ENCODE measurements at regions not wholly inside any gene's neighbourhood (a gene's known extent, or its start where the extent isn't known, plus 50 kb on each side); places are given as distances from the start of the nearest gene placed in this dataset.

- dilution Hi-C loops (cut with MboI; ENCODE audit: extremely low pct_ligation_motif_present, low sequenced_read_pairs), result no loop called here
Observed at GRCh38 chr9:109886617-109887016, 106.6 kb downstream of the PALM2AKAP2 start.

GRCh38 chr9:109887079-109887478 lies 107.1 kb downstream of the PALM2AKAP2 start:
- H3K4me2 ChIP-seq (ENCODE audit: insufficient read depth, low read length), result no peak overlapping the region

More at GRCh38 chr9:109886617-109887016, 106.6 kb downstream of the PALM2AKAP2 start:
- ChIA-PET CTCF (interaction anchor here (1.1 to 2.0 kb wide), 5 partner anchors 17 to 312 kb away, joined by 3 to 5 read pairs (median 3); no protein-coding TSS in a partner anchor), POLR2A (no interaction called here)
- FAIRE-seq (no peak), DNase-seq (ENCODE audit: low read depth, low spot score) (no peak)
- H3K27ac ChIP-seq (ENCODE audit: insufficient read depth, low read depth, low read length), result no peak overlapping the region
- H3K9me3 ChIP-seq (replicated peaks; ENCODE audit: control insufficient read depth, insufficient read depth, low read length), result no peaks in the 10 kb centered on the region
- intact Hi-C loops (cut with micrococcal nuclease), result loop anchor here (5.0 to 10.0 kb wide), 2 partner anchors 314 to 738 kb away; no protein-coding TSS in a partner anchor
- no peaks in the 10 kb centered on the region for H4K20me1 ChIP-seq (replicated peaks; ENCODE audit: control insufficient read depth, extremely low read depth, insufficient read depth, low read length)
- H3K9ac ChIP-seq (replicated peaks; ENCODE audit: extremely low read depth, insufficient read depth, low read length), result no peak overlapping the region
- no peaks in the 10 kb centered on the region for H3K79me2 ChIP-seq (ENCODE audit: control insufficient read depth, insufficient read depth, low read length)
- no peaks in the 10 kb centered on the region for H3K4me1 ChIP-seq (ENCODE audit: control insufficient read depth, extremely low read depth, insufficient read depth, low read length)
- peaks cover 0 to 3% of the 10 kb centered on the region in 2 experiments for H3K27me3 ChIP-seq (ENCODE audit: control insufficient read depth in 2 of 2, insufficient read depth in 2 of 2, low read length in 2 of 2)
- H3K4me3 ChIP-seq (replicated peaks in 1 of 3; ENCODE audit: insufficient read depth in 1 of 3, low read depth in 1 of 3, low read length in 3 of 3), result no peak overlapping the region
- H2AFZ ChIP-seq (ENCODE audit: low read depth, low read length), result no peak overlapping the region
- H3K9me1 ChIP-seq (replicated peaks; ENCODE audit: control insufficient read depth, extremely low read depth, insufficient read depth, low read length), result no peaks in the 10 kb centered on the region
- no TSS peak for BruUV-seq (replicated peaks)
- H3K36me3 ChIP-seq (ENCODE audit: control insufficient read depth in 2 of 2, extremely low read depth in 1 of 2, insufficient read depth in 2 of 2, low read length in 2 of 2), result no peaks in the 10 kb centered on the region
- TF ChIP-seq JUN (IDR thresholded peaks at IDR 0.05; ENCODE audit: borderline replicate concordance, insufficient read depth, insufficient read length, low read depth) (no peak), POLR2AphosphoS5 (IDR thresholded peaks at IDR 0.05; ENCODE audit: insufficient read depth, low read depth, low read length) (no peak)
- no peak overlapping the region for H3K4me2 ChIP-seq (ENCODE audit: insufficient read depth, low read length)

More at GRCh38 chr9:109887079-109887478, 107.1 kb downstream of the PALM2AKAP2 start:
- peaks cover 0 to 3% of the 10 kb centered on the region in 2 experiments for H3K27me3 ChIP-seq (ENCODE audit: control insufficient read depth in 2 of 2, insufficient read depth in 2 of 2, low read length in 2 of 2)
- H3K9me1 ChIP-seq (replicated peaks; ENCODE audit: control insufficient read depth, extremely low read depth, insufficient read depth, low read length), result no peaks in the 10 kb centered on the region
- H3K4me3 ChIP-seq (replicated peaks in 1 of 3; ENCODE audit: insufficient read depth in 1 of 3, low read depth in 1 of 3, low read length in 3 of 3), result no peak overlapping the region
- peak; percentile 44 for FAIRE-seq
- CTCF ChIA-PET, result interaction anchor here (0.9 to 2.0 kb wide), 6 partner anchors 17 to 313 kb away, joined by 3 to 5 read pairs (median 3); no protein-coding TSS in a partner anchor
- no peaks in the 10 kb centered on the region for H3K4me1 ChIP-seq (ENCODE audit: control insufficient read depth, extremely low read depth, insufficient read depth, low read length)
- no peaks in the 10 kb centered on the region for H3K36me3 ChIP-seq (ENCODE audit: control insufficient read depth in 2 of 2, extremely low read depth in 1 of 2, insufficient read depth in 2 of 2, low read length in 2 of 2)
- POLR2A ChIA-PET, result no interaction called here
- peak; percentile 9 for DNase-seq (ENCODE audit: low read depth, low spot score)
- no peak overlapping the region for H3K27ac ChIP-seq (ENCODE audit: insufficient read depth, low read depth, low read length)
- dilution Hi-C loops (cut with MboI; ENCODE audit: extremely low pct_ligation_motif_present, low sequenced_read_pairs) (no loop called here), intact Hi-C loops (cut with micrococcal nuclease) (loop anchor here (5.0 to 10.0 kb wide), 2 partner anchors 315 to 738 kb away; no protein-coding TSS in a partner anchor)
- no peaks in the 10 kb centered on the region for H3K9me3 ChIP-seq (replicated peaks; ENCODE audit: control insufficient read depth, insufficient read depth, low read length)
- no TSS peak for BruUV-seq (replicated peaks)
- H4K20me1 ChIP-seq (replicated peaks; ENCODE audit: control insufficient read depth, extremely low read depth, insufficient read depth, low read length), result no peaks in the 10 kb centered on the region
- H3K79me2 ChIP-seq (ENCODE audit: control insufficient read depth, insufficient read depth, low read length), result no peaks in the 10 kb centered on the region
- no peak overlapping the region for H2AFZ ChIP-seq (ENCODE audit: low read depth, low read length)
- H3K9ac ChIP-seq (replicated peaks; ENCODE audit: extremely low read depth, insufficient read depth, low read length), result no peak overlapping the region
- TF ChIP-seq MYC (IDR thresholded peaks at IDR 0.05; ENCODE audit: low read depth, low read length) (no peak), POLR2AphosphoS5 (IDR thresholded peaks at IDR 0.05; ENCODE audit: insufficient read depth, low read depth, low read length) (no peak), POLR2A (IDR thresholded peaks at IDR 0.05; ENCODE audit: low read depth, low read length) (no peak), FOS (IDR thresholded peaks at IDR 0.05; ENCODE audit: borderline replicate concordance, insufficient read depth, low read length) (no peak), GATA2 (IDR thresholded peaks at IDR 0.05; ENCODE audit: insufficient read depth, insufficient read length, low read depth, low read length) (no peak), EZH2 (IDR thresholded peaks at IDR 0.05; ENCODE audit: borderline replicate concordance, low read depth, low read length, severe bottlenecking) (no peak), MAX (IDR thresholded peaks at IDR 0.05; ENCODE audit: insufficient read depth, insufficient read length) (no peak), JUN (IDR thresholded peaks at IDR 0.05; ENCODE audit: borderline replicate concordance, insufficient read depth, insufficient read length, low read depth) (no peak)
- TF ChIP-seq, protein P1, sequence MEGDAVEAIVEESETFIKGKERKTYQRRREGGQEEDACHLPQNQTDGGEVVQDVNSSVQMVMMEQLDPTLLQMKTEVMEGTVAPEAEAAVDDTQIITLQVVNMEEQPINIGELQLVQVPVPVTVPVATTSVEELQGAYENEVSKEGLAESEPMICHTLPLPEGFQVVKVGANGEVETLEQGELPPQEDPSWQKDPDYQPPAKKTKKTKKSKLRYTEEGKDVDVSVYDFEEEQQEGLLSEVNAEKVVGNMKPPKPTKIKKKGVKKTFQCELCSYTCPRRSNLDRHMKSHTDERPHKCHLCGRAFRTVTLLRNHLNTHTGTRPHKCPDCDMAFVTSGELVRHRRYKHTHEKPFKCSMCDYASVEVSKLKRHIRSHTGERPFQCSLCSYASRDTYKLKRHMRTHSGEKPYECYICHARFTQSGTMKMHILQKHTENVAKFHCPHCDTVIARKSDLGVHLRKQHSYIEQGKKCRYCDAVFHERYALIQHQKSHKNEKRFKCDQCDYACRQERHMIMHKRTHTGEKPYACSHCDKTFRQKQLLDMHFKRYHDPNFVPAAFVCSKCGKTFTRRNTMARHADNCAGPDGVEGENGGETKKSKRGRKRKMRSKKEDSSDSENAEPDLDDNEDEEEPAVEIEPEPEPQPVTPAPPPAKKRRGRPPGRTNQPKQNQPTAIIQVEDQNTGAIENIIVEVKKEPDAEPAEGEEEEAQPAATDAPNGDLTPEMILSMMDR (IDR thresholded peaks at IDR 0.05; ENCODE audit: extremely low read depth in 1 of 2, insufficient read depth in 1 of 2, low read depth in 1 of 2, low read length in 2 of 2), result no peak

All from endothelial cell of umbilical vein (primary cell).